WI38 (cell line): ENCODE measurements at regions not wholly inside any gene's neighbourhood (a gene's known extent, or its start where the extent isn't known, plus 50 kb on each side); places are given as distances from the start of the nearest gene placed in this dataset.

Experiments
- H3K4me3 ChIP-seq: 2 replicates; pipeline ENCODE4 v1.5.1; 2011; ENCODE audit warnings: low read depth, mild to moderate bottlenecking, control low read depth, low read length
- CTCF ChIP-seq: IDR thresholded peaks from 2 replicates; pipeline ENCODE4 v1.5.1; 2012; ENCODE audit warnings: low read depth, mild to moderate bottlenecking, control low read depth, low read length

- no peak for TF ChIP-seq CTCF
- no peak overlapping the region for H3K4me3 ChIP-seq
These were observed 229.1 kb downstream of the NFATC2 start for GRCh38 chr20:51313358-51313827.

DNA sequence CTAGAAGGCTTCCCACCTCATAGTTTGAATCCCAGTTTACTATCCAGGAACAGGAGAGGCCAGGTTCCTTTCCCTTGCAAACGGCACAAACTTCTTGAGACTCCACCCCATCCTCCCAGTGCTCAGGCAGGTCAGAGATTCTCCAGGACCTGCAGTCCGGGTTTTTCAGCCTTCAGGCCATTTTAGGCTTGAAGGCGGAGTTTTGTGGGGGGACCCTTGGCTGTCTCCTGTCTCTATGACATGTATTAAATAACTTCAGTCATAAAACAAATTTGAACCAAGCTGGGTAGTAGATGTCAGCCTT, 230.1 kb downstream of the NFATC2 start:
- no peak overlapping the region for H3K4me3 ChIP-seq
- TF ChIP-seq CTCF, result no peak

- H3K4me3 ChIP-seq, result no peak overlapping the region
- TF ChIP-seq CTCF, result no peak
These were observed 230.7 kb downstream of the NFATC2 start for GRCh38 chr20:51311636-51312479.

GRCh38 chr20:51310216-51310615, 232.3 kb downstream of the NFATC2 start:
- H3K4me3 ChIP-seq, result no peak overlapping the region
- TF ChIP-seq CTCF, result no peak

- H3K4me3 ChIP-seq, result no peak overlapping the region
- no peak for TF ChIP-seq CTCF
These were observed 233.4 kb downstream of the NFATC2 start for GRCh38 chr20:51309128-51309527.

DNA sequence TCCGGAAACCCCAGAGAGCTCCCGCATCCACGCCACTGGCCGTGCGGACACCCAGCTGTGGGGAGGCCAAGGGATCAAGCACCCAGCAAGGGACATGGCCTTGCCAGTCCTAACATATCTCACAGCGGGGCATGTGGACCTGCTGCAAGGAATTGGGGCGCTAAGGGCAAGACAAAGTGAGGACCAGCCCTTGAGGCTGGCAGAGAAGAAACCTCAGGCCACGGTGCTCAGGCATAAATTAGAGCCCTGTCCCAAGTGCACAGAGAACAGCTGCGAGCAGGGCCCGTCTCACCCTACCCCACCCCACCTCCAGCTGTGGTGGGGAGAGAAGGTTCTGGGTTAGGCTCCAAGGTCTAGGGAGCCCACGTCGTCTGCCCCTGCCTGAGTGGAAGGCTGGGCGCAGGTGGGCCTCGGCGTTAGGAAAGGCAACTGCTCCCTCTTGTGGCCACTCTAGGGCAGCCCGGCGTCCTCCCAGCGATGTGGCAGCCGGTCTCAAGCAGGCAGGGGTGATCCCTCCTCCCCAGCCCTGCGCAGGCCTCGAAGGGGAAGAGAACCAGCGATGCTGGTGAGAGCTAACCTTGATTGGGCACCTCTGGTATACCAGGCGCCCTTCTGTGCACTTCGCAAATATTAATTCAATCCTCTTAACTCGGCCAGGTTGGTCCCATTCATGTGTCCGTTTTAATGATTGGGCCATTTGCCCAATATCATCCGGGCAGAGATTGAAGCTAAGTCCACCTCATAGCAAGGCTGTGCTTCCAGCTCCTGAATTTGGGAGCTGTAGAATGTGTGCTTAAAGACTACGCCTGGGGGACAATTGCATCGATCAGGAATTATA, 235.8 kb downstream of the NFATC2 start:
- no peak overlapping the region for H3K4me3 ChIP-seq
- peak; percentile 87 for TF ChIP-seq CTCF

GRCh38 chr20:51306081-51306480, 236.4 kb downstream of the NFATC2 start:
- H3K4me3 ChIP-seq, result no peak overlapping the region
- no peak for TF ChIP-seq CTCF
